SK-N-SH (cell line): ENCODE measurements at regions not wholly inside any gene's neighbourhood (a gene's known extent, or its start where the extent isn't known, plus 50 kb on each side); places are given as distances from the start of the nearest gene placed in this dataset.
"Not testable (repeated sequence)": the region's sequence is repeated elsewhere in the genome, so short reads cannot be mapped to it uniquely, and the experiment has no call there.

Experiments used
- CTCF ChIA-PET: fragments of 300-600, 350-600 bp; formaldehyde crosslinking; extraction: SDS; loops from one replicate; lab custom pipeline; 2021; lab: Yijun Ruan, JAX
- POLR2A ChIA-PET: fragments of 350-600 bp; sonication (Branson Sonifier 250); formaldehyde crosslinking; extraction: SDS; loops from one replicate; lab custom pipeline; 2020; ENCODE audit warnings: antibody characterized with exemption, inconsistent platforms; lab: Yijun Ruan, JAX
- DNase-seq: peaks from one replicate; pipeline ENCODE4 v3.0.0; 2012
- H2AFZ ChIP-seq: fragments of 200-600 bp; sonication (generic); 2 replicates; pipeline ENCODE4 v1.8.1; 2016; ENCODE audit warnings: antibody characterized with exemption, mild to moderate bottlenecking, low read depth
- H3F3A ChIP-seq: fragments of 200-600 bp; sonication (generic); replicated peaks from 2 replicates; pipeline ENCODE3; 2016; ENCODE audit warnings: antibody characterized with exemption, mild to moderate bottlenecking; ENCODE audit not compliant: insufficient read depth
- H3K27ac ChIP-seq, 2 experiments: fragments of 200-500 bp in 1 of 2; fragments of 200-600 bp in 1 of 2; sonication (Bioruptor generic) in 1 of 2; sonication (generic), shearing (Covaris generic) in 1 of 2; 2 replicates each; pipeline versions ENCODE4 v1.5.1 to v1.6.1; 2014 to 2016; ENCODE audit warnings: low read depth in 2 of 2, inconsistent platforms in 1 of 2, low read length in 1 of 2, mild to moderate bottlenecking in 1 of 2, mixed read lengths in 1 of 2
- H3K27me3 ChIP-seq: fragments of 200-600 bp; sonication (generic), shearing (Covaris generic); 2 replicates; pipeline ENCODE4 v1.6.1; 2016; ENCODE audit warnings: mixed run types; ENCODE audit not compliant: insufficient read depth
- H3K36me3 ChIP-seq, 2 experiments: fragments of 200-500 bp in 1 of 2; fragments of 200-600 bp in 1 of 2; sonication (Bioruptor generic) in 1 of 2; sonication (generic) in 1 of 2; replicated peaks in 1 of 2; 2 replicates each; pipeline versions ENCODE3 to v1.5.1; 2014 to 2016; ENCODE audit warnings: low read length in 1 of 2, mild to moderate bottlenecking in 1 of 2; ENCODE audit not compliant: insufficient read depth in 2 of 2, control insufficient read depth in 1 of 2
- H3K4me1 ChIP-seq, 2 experiments: fragments of 200-500 bp in 1 of 2; fragments of 200-600 bp in 1 of 2; sonication (Bioruptor generic) in 1 of 2; sonication (generic), shearing (Covaris generic) in 1 of 2; 2 replicates each; pipeline versions ENCODE4 v1.5.1 to v1.6.1; 2014 to 2016; ENCODE audit warnings: low read depth in 1 of 2, low read length in 1 of 2, mixed run types in 1 of 2; ENCODE audit not compliant: insufficient read depth in 2 of 2, control insufficient read depth in 1 of 2
- H3K4me2 ChIP-seq: fragments of 200-600 bp; sonication (generic), shearing (Covaris generic); 2 replicates; pipeline ENCODE4 v1.6.1; 2017; ENCODE audit warnings: mixed run types
- H3K4me3 ChIP-seq, 2 experiments: fragments of 200-500 bp in 1 of 2; fragments of 200-600 bp in 1 of 2; sonication (Bioruptor generic) in 1 of 2; sonication (generic), shearing (Covaris generic) in 1 of 2; 2 replicates each; pipeline versions ENCODE4 v1.5.1 to v1.8.1; 2014 to 2016; ENCODE audit warnings: low read depth in 2 of 2, inconsistent platforms in 1 of 2, low read length in 1 of 2, mild to moderate bottlenecking in 1 of 2, mixed read lengths in 1 of 2, moderate library complexity in 1 of 2
- H3K79me2 ChIP-seq: fragments of 200-600 bp; sonication (generic); 2 replicates; pipeline ENCODE4 v1.8.1; 2017; ENCODE audit warnings: mild to moderate bottlenecking; ENCODE audit not compliant: insufficient read depth
- H3K9ac ChIP-seq: fragments of 200-600 bp; sonication (generic); 2 replicates; pipeline ENCODE4 v1.6.1; 2017; ENCODE audit warnings: mixed run types
- H3K9me2 ChIP-seq: fragments of 200-600 bp; sonication (generic); 2 replicates; pipeline ENCODE4 v1.6.1; 2017; ENCODE audit warnings: mixed run types
- H3K9me3 ChIP-seq: fragments of 200-600 bp; sonication (generic); 2 replicates; pipeline ENCODE4 v1.6.1; 2017; ENCODE audit warnings: mixed run types, mild to moderate bottlenecking, moderate library complexity
- H4K20me1 ChIP-seq: fragments of 200-600 bp; sonication (generic); 2 replicates; pipeline ENCODE4 v1.6.1; 2017; ENCODE audit warnings: mild to moderate bottlenecking, mixed run types; ENCODE audit not compliant: insufficient read depth
- CHD2 ChIP-seq: fragments of 150-350 bp; IDR thresholded peaks from 2 replicates; pipeline ENCODE4 v1.6.1; 2018; ENCODE audit warnings: low read length; ENCODE audit not compliant: partially characterized antibody
- ELF1 ChIP-seq: IDR thresholded peaks from 2 replicates; pipeline ENCODE4 v1.4.0; 2012
- EP300 ChIP-seq, 2 experiments: IDR thresholded peaks; 2 replicates each; pipeline versions ENCODE4 v1.4.0 to v1.6.1; 2012; ENCODE audit warnings: borderline replicate concordance in 1 of 2, low read depth in 1 of 2, low read length in 1 of 2
- EZH2phosphoT487 ChIP-seq: fragments of 200-600 bp; sonication (generic); IDR thresholded peaks from 2 replicates; pipeline ENCODE4 v1.6.1; 2017; ENCODE audit warnings: low read depth, mixed run types, mild to moderate bottlenecking, antibody characterized with exemption, moderate library complexity, borderline replicate concordance
- GABPA ChIP-seq: IDR thresholded peaks from 2 replicates; pipeline ENCODE4 v1.4.0; 2012; ENCODE audit warnings: low read depth, mild to moderate bottlenecking
- GATA2 ChIP-seq: sonication (generic); formaldehyde crosslinking; IDR thresholded peaks from 2 replicates; pipeline ENCODE4 v1.5.0; 2020; ENCODE audit warnings: mild to moderate bottlenecking, missing genetic modification reagents
- MEF2A ChIP-seq: IDR thresholded peaks from 2 replicates; pipeline ENCODE4 v1.4.0; 2012; ENCODE audit warnings: low read depth, borderline replicate concordance
- MXI1 ChIP-seq: IDR thresholded peaks from 2 replicates; pipeline ENCODE4 v1.6.1; 2012; ENCODE audit warnings: mild to moderate bottlenecking, low read depth, low read length, improper control_type of control experiment
- NFIC ChIP-seq: IDR thresholded peaks from 2 replicates; pipeline ENCODE4 v1.4.0; 2012; ENCODE audit warnings: borderline replicate concordance
- NRF1 ChIP-seq: IDR thresholded peaks from 2 replicates; pipeline ENCODE4 v1.6.1; 2012; ENCODE audit warnings: low read depth, mild to moderate bottlenecking, low read length
- POLR2AphosphoS5 ChIP-seq: IDR thresholded peaks from 2 replicates; pipeline ENCODE4 v1.6.1; 2012; ENCODE audit warnings: low read depth, low read length
- RAD21 ChIP-seq: IDR thresholded peaks from 2 replicates; pipeline ENCODE4 v1.6.1; 2012; ENCODE audit warnings: mild to moderate bottlenecking, low read length
- RFX5 ChIP-seq: IDR thresholded peaks from 2 replicates; pipeline ENCODE4 v1.6.1; 2012; ENCODE audit warnings: mild to moderate bottlenecking, improper control_type of control experiment, low read length
- RXRA ChIP-seq: IDR thresholded peaks from 2 replicates; pipeline ENCODE4 v1.4.0; 2012; ENCODE audit warnings: low read depth, mild to moderate bottlenecking, borderline replicate concordance
- SIN3A ChIP-seq: IDR thresholded peaks from 2 replicates; pipeline ENCODE4 v1.6.1; 2012; ENCODE audit warnings: low read depth, mild to moderate bottlenecking, low read length, moderate library complexity, borderline replicate concordance
- SMC3 ChIP-seq: IDR thresholded peaks from 2 replicates; pipeline ENCODE4 v1.6.1; 2012; ENCODE audit warnings: low read depth, low read length, improper control_type of control experiment
- TEAD4 ChIP-seq: IDR thresholded peaks from 2 replicates; pipeline ENCODE4 v1.4.0; 2012; ENCODE audit warnings: mild to moderate bottlenecking, borderline replicate concordance; ENCODE audit not compliant: insufficient read depth
- YY1 ChIP-seq: IDR thresholded peaks from 2 replicates; pipeline ENCODE4 v1.4.0; 2012; ENCODE audit warnings: low read depth, mild to moderate bottlenecking
- TF ChIP-seq, protein P1 (sequence below): IDR thresholded peaks from 2 replicates; pipeline ENCODE4; 2012
- TF ChIP-seq, protein P2 (sequence below): fragments of 150-350 bp; IDR thresholded peaks from 2 replicates; pipeline ENCODE4 v1.6.1; 2016; ENCODE audit warnings: mild to moderate bottlenecking, low read depth, low read length
- TF ChIP-seq, protein P3 (sequence below): IDR thresholded peaks from 2 replicates; pipeline ENCODE4 v1.4.0; 2012; ENCODE audit warnings: low read depth, borderline replicate concordance

DNA sequence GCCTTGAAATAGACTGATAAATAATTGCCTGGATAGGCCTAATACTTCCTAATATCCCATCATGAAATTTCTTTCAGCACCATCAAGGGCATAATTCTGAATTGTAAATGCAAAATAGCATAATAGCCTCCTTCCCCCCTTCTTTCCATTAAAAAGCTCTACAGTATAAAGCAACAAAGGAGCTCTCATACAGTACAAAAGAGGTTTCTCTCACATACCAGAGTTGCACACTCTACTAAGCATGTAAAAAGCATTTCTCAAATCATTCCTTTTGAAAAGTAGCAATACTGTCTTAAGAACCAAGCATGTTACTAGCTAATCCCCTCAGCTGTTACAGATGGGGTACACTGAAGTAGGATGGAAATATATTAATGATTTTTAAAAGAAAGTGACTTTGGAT is 509.0 kb downstream of the KLHL13 start:
- Histone ChIP-seq H3K36me3 (no peaks in the 10 kb centered on the region), H3K9me2 (no peaks in the 10 kb centered on the region), H3K27ac (no peak overlapping the region), H3K27me3 (no peaks in the 10 kb centered on the region), H3K9ac (no peak overlapping the region), H3K4me3 (no peak overlapping the region), H3K4me1 (no peaks in the 10 kb centered on the region), H3F3A (no peaks in the 10 kb centered on the region), H4K20me1 (no peaks in the 10 kb centered on the region), H3K79me2 (no peaks in the 10 kb centered on the region), H3K9me3 (no peaks in the 10 kb centered on the region), H3K4me2 (no peak overlapping the region), H2AFZ (no peak overlapping the region)
- DNase-seq: no peak
- TF ChIP-seq POLR2AphosphoS5 (no peak), NRF1 (no peak), ELF1 (no peak), EP300 (IDR thresholded peaks at IDR 0.05; ENCODE audit: borderline replicate concordance in 1 of 2, low read depth in 1 of 2, low read length in 1 of 2) (no peak), TEAD4 (no peak), NFIC (no peak), GABPA (no peak), SMC3 (no peak)
- TF ChIP-seq, protein P1, sequence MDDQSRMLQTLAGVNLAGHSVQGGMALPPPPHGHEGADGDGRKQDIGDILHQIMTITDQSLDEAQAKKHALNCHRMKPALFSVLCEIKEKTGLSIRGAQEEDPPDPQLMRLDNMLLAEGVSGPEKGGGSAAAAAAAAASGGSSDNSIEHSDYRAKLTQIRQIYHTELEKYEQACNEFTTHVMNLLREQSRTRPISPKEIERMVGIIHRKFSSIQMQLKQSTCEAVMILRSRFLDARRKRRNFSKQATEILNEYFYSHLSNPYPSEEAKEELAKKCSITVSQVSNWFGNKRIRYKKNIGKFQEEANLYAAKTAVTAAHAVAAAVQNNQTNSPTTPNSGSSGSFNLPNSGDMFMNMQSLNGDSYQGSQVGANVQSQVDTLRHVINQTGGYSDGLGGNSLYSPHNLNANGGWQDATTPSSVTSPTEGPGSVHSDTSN: no peak
- TF ChIP-seq, protein P2, sequence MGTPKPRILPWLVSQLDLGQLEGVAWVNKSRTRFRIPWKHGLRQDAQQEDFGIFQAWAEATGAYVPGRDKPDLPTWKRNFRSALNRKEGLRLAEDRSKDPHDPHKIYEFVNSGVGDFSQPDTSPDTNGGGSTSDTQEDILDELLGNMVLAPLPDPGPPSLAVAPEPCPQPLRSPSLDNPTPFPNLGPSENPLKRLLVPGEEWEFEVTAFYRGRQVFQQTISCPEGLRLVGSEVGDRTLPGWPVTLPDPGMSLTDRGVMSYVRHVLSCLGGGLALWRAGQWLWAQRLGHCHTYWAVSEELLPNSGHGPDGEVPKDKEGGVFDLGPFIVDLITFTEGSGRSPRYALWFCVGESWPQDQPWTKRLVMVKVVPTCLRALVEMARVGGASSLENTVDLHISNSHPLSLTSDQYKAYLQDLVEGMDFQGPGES: no peak
- CTCF ChIA-PET: interaction anchor here (0.7 kb wide), 1 partner anchor 56 kb away, joined by 3 read pairs; no protein-coding TSS in a partner anchor
- POLR2A ChIA-PET: no interaction called here

DNA sequence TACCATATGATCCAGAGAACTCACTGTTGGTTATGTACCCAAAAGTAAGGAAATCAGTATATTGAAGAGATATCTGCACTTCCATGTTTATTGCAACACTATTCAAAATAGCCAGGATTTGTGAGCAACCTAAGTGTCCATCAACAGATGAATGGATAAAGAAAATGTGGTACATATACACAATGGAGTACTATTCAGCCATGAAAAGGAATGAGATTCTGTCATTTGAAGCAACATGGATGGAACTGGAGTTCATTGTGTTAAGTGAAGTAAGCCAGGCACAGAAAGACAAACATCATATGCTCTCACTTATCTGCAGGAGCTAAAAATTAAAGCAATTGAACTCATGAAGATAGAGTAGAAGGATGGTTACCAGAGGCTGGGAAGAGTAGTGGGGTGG is 510.5 kb downstream of the KLHL13 start:
- H3K4me3 ChIP-seq, H3K4me2 ChIP-seq, H3K27ac ChIP-seq, H3K9me3 ChIP-seq, H4K20me1 ChIP-seq, H3F3A ChIP-seq, H3K9ac ChIP-seq, H3K79me2 ChIP-seq, POLR2A ChIA-PET, H3K4me1 ChIP-seq, H3K9me2 ChIP-seq, H3K36me3 ChIP-seq, DNase-seq, H3K27me3 ChIP-seq, H2AFZ ChIP-seq, CTCF ChIA-PET: not testable (repeated sequence)

DNA sequence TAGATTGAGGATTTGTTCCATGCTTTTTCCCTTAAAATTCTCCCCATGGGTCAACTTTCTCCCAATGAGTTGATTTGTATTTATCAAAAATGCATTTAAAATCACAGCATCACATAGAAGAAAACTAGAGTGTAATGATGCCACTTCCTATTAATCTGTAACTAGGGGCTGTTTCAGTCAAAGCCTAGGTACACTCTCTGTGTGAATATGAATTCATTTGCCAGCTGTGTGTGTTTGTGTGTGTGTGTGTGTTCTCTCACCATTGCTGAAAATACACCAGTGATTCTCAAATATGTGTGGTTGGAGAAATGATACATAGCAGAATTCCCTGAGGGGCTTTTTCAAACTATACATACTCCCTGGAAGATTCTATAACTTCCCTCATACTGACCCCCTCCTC is 546.5 kb downstream of the KLHL13 start:
- H3F3A ChIP-seq: no peaks in the 10 kb centered on the region
- H4K20me1 ChIP-seq: no peaks in the 10 kb centered on the region
- no peak overlapping the region for H2AFZ ChIP-seq
- no peaks in the 10 kb centered on the region for H3K9me2 ChIP-seq
- DNase-seq: no peak
- no peak overlapping the region for H3K4me3 ChIP-seq
- no peaks in the 10 kb centered on the region for H3K79me2 ChIP-seq
- ChIA-PET POLR2A (no interaction called here), CTCF (no interaction called here)
- H3K9ac ChIP-seq: no peak overlapping the region
- no peaks in the 10 kb centered on the region for H3K9me3 ChIP-seq
- H3K4me1 ChIP-seq: no peaks in the 10 kb centered on the region
- no peak overlapping the region for H3K27ac ChIP-seq
- no peaks in the 10 kb centered on the region for H3K27me3 ChIP-seq
- H3K36me3 ChIP-seq: no peaks in the 10 kb centered on the region
- H3K4me2 ChIP-seq: no peak overlapping the region
- TF ChIP-seq RFX5: no peak
- no peak for TF ChIP-seq NFIC
- no peak for TF ChIP-seq ELF1
- no peak for TF ChIP-seq GATA2 (CRISPR knock-in tag)
- TF ChIP-seq, protein P2: no peak
- no peak for TF ChIP-seq RXRA
- TF ChIP-seq EZH2phosphoT487: no peak
- no peak for TF ChIP-seq MXI1
- TF ChIP-seq, protein P3, sequence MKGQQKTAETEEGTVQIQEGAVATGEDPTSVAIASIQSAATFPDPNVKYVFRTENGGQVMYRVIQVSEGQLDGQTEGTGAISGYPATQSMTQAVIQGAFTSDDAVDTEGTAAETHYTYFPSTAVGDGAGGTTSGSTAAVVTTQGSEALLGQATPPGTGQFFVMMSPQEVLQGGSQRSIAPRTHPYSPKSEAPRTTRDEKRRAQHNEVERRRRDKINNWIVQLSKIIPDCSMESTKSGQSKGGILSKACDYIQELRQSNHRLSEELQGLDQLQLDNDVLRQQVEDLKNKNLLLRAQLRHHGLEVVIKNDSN: no peak
- no peak for TF ChIP-seq SIN3A
- TF ChIP-seq YY1: no peak
- no peak for TF ChIP-seq MEF2A
- TF ChIP-seq CHD2: no peak
- no peak for TF ChIP-seq RAD21
